WI38 (cell line): ENCODE measurements at regions not wholly inside any gene's neighbourhood (a gene's known extent, or its start where the extent isn't known, plus 50 kb on each side); places are given as distances from the start of the nearest gene placed in this dataset.
"Not testable (repeated sequence)": the region's sequence is repeated elsewhere in the genome, so short reads cannot be mapped to it uniquely, and the experiment has no call there.

Experiments
- H3K4me3 ChIP-seq: 2 replicates; pipeline ENCODE4 v1.5.1; 2011; ENCODE audit warnings: low read depth, mild to moderate bottlenecking, control low read depth, low read length
- CTCF ChIP-seq: IDR thresholded peaks from 2 replicates; pipeline ENCODE4 v1.5.1; 2012; ENCODE audit warnings: low read depth, mild to moderate bottlenecking, control low read depth, low read length

- no peak overlapping the region for H3K4me3 ChIP-seq
- no peak for TF ChIP-seq CTCF
Measured at GRCh38 chr3:26145769-26146168, 355.9 kb downstream of the OXSM start.

GRCh38 chr3:26157428-26157827 is 367.5 kb downstream of the OXSM start:
- H3K4me3 ChIP-seq, result not testable (repeated sequence)

GRCh38 chr3:26171006-26171405 is 381.1 kb downstream of the OXSM start:
- no peak for TF ChIP-seq CTCF

GRCh38 chr3:26191556-26191955 is 401.7 kb downstream of the OXSM start:
- H3K4me3 ChIP-seq, result no peak overlapping the region
- no peak for TF ChIP-seq CTCF

More at GRCh38 chr3:26171006-26171405, 381.1 kb downstream of the OXSM start:
- H3K4me3 ChIP-seq, result no peak overlapping the region

GRCh38 chr3:26193558-26193957 is 403.7 kb downstream of the OXSM start:
- TF ChIP-seq CTCF, result no peak
- no peak overlapping the region for H3K4me3 ChIP-seq

GRCh38 chr3:26196781-26197180 is 406.9 kb downstream of the OXSM start:
- H3K4me3 ChIP-seq, result no peak overlapping the region
- TF ChIP-seq CTCF, result no peak

- TF ChIP-seq CTCF, result no peak
- H3K4me3 ChIP-seq, result no peak overlapping the region
Measured at GRCh38 chr3:26198609-26199008, 408.7 kb downstream of the OXSM start.

GRCh38 chr3:26202169-26202568 is 412.3 kb downstream of the OXSM start:
- no peak overlapping the region for H3K4me3 ChIP-seq
- no peak for TF ChIP-seq CTCF
